Panc1 (cell line): ENCODE measurements at regions not wholly inside any gene's neighbourhood (a gene's known extent, or its start where the extent isn't known, plus 50 kb on each side); places are given as distances from the start of the nearest gene placed in this dataset.

Experiments
- ATAC-seq: fragments of 200-7000 bp; cut with Tn5 transposase; 2 replicates; pipeline ENCODE4 v1.9.1; 2020; ENCODE audit warnings: mild to moderate bottlenecking, moderate library complexity
- BruUV-seq: library from RNA; stranded (reverse); fragments of 400-500 nt; replicated peaks from 2 replicates; lab custom pipeline; 2021; lab: Mats Ljungman, UMichigan
- CTCF ChIA-PET: fragments of 300-600 bp; sonication (Branson Sonifier 250); formaldehyde crosslinking; loops from one replicate; lab custom pipeline; 2022; ENCODE audit warnings: antibody characterized with exemption; lab: Charles Lee
- POLR2A ChIA-PET: fragments of 300-600 bp; sonication (Branson Sonifier 250); formaldehyde crosslinking; loops from one replicate; lab custom pipeline; 2022; ENCODE audit warnings: antibody characterized with exemption; lab: Charles Lee
- DNase-seq: peaks from one replicate; pipeline ENCODE4 v3.0.0-alpha.2; 2010; ENCODE audit warnings: low read depth, low spot score
- H3K27ac ChIP-seq: 2 replicates; pipeline ENCODE4 v1.5.1; 2011; ENCODE audit warnings: mild to moderate bottlenecking, low read length, inconsistent platforms
- H3K27me3 ChIP-seq: fragments of 200-500 bp; sonication (Bioruptor generic); 2 replicates; pipeline ENCODE4 v1.6.0; 2014; ENCODE audit warnings: low read length, inconsistent platforms; ENCODE audit not compliant: control insufficient read depth, insufficient read depth
- H3K36me3 ChIP-seq: fragments of 200-500 bp; sonication (Bioruptor generic); 2 replicates; pipeline ENCODE4 v1.5.1; 2014; ENCODE audit warnings: inconsistent platforms, mild to moderate bottlenecking, low read length, moderate library complexity; ENCODE audit not compliant: control insufficient read depth, insufficient read depth
- H3K4me1 ChIP-seq: 2 replicates; pipeline ENCODE4 v1.5.1; 2011; ENCODE audit warnings: inconsistent platforms, mild to moderate bottlenecking, low read length, moderate library complexity; ENCODE audit not compliant: control insufficient read depth, insufficient read depth
- H3K4me3 ChIP-seq, 2 experiments: 2 replicates each; pipeline ENCODE4 v1.5.1; 2011 to 2012; ENCODE audit warnings: low read depth in 2 of 2, low read length in 2 of 2, mild to moderate bottlenecking in 2 of 2, inconsistent platforms in 1 of 2, moderate library complexity in 1 of 2
- H3K9me3 ChIP-seq: fragments of 200-500 bp; sonication (Bioruptor generic); 2 replicates; pipeline ENCODE4 v1.5.1; 2014; ENCODE audit warnings: low read depth, mild to moderate bottlenecking, inconsistent platforms, low read length, moderate library complexity; ENCODE audit not compliant: control insufficient read depth, insufficient read depth
- POLR2AphosphoS5 ChIP-seq: IDR thresholded peaks from 2 replicates; pipeline ENCODE4 v1.6.1; 2012; ENCODE audit warnings: mild to moderate bottlenecking, low read depth, low read length, moderate library complexity
- SIN3A ChIP-seq: IDR thresholded peaks from 2 replicates; pipeline ENCODE4 v1.6.1; 2012; ENCODE audit warnings: low read depth, mild to moderate bottlenecking, low read length, moderate library complexity, borderline replicate concordance; ENCODE audit not compliant: insufficient read depth
- TCF7L2 ChIP-seq: IDR thresholded peaks from 2 replicates; pipeline ENCODE4 v1.6.1; 2011; ENCODE audit warnings: mild to moderate bottlenecking, low read depth, low read length, inconsistent platforms
- in situ Hi-C: cut with HindIII; loops from 2 replicates; pipeline ENCODE4 v1.10.0; 2016; ENCODE audit warnings: low sequenced_read_pairs, low pct_unique_long_range_greater_than_20kb
- intact Hi-C: fragments of 100-400 bp; cut with micrococcal nuclease; formaldehyde crosslinking; loops from one replicate; pipeline ENCODE4 v1.10.0; 2022; ENCODE audit not compliant: unreplicated experiment
- TF ChIP-seq, protein P1 (sequence below): fragments of 450-650 bp; IDR thresholded peaks from 2 replicates; pipeline ENCODE4 v1.5.1; 2017; ENCODE audit warnings: mild to moderate bottlenecking
- TF ChIP-seq, protein P2 (sequence below), 2 experiments: IDR thresholded peaks; 2 replicates each; pipeline ENCODE4 v1.6.1; 2011 to 2012; ENCODE audit warnings: low read depth in 2 of 2, control low read depth in 1 of 2, low read length in 1 of 2, mild to moderate bottlenecking in 1 of 2, moderate library complexity in 1 of 2; ENCODE audit not compliant: insufficient read depth in 1 of 2

DNA sequence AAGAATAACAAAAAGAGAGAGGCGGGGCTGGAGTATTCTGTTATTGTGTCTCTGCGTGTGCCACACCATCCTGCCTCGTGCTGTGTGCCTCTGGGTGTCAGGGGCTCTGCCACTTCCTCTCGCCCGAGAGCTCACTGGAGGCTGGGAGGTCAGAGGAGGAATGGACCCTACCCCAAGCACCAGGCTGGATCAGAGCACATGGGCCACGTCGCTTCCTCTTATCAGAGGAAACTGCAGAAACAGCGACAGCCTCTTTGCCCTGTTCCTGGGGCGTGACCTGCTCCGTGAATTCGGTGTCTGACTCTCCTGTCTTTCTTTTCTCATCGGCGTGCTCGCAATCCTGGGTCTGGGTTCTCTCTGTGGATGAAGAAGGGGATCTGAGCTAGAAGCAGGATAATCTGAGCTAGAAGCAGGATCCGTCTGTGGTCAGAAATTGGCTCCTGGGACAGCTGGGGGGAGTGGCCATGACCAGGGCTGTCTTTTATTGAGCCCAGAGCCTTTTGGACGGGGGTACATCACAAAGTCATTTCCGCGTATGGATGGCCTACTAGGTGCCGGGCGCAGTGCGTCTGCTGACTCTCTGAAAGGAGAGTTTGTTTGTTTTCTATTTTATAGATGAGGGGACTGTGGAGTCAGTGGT lies 150.3 kb upstream of the COL5A1 start:
- TF ChIP-seq, protein P1, sequence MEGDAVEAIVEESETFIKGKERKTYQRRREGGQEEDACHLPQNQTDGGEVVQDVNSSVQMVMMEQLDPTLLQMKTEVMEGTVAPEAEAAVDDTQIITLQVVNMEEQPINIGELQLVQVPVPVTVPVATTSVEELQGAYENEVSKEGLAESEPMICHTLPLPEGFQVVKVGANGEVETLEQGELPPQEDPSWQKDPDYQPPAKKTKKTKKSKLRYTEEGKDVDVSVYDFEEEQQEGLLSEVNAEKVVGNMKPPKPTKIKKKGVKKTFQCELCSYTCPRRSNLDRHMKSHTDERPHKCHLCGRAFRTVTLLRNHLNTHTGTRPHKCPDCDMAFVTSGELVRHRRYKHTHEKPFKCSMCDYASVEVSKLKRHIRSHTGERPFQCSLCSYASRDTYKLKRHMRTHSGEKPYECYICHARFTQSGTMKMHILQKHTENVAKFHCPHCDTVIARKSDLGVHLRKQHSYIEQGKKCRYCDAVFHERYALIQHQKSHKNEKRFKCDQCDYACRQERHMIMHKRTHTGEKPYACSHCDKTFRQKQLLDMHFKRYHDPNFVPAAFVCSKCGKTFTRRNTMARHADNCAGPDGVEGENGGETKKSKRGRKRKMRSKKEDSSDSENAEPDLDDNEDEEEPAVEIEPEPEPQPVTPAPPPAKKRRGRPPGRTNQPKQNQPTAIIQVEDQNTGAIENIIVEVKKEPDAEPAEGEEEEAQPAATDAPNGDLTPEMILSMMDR, result no peak
- TF ChIP-seq SIN3A (no peak), TCF7L2 (no peak), POLR2AphosphoS5 (no peak)
- TF ChIP-seq, protein P2, sequence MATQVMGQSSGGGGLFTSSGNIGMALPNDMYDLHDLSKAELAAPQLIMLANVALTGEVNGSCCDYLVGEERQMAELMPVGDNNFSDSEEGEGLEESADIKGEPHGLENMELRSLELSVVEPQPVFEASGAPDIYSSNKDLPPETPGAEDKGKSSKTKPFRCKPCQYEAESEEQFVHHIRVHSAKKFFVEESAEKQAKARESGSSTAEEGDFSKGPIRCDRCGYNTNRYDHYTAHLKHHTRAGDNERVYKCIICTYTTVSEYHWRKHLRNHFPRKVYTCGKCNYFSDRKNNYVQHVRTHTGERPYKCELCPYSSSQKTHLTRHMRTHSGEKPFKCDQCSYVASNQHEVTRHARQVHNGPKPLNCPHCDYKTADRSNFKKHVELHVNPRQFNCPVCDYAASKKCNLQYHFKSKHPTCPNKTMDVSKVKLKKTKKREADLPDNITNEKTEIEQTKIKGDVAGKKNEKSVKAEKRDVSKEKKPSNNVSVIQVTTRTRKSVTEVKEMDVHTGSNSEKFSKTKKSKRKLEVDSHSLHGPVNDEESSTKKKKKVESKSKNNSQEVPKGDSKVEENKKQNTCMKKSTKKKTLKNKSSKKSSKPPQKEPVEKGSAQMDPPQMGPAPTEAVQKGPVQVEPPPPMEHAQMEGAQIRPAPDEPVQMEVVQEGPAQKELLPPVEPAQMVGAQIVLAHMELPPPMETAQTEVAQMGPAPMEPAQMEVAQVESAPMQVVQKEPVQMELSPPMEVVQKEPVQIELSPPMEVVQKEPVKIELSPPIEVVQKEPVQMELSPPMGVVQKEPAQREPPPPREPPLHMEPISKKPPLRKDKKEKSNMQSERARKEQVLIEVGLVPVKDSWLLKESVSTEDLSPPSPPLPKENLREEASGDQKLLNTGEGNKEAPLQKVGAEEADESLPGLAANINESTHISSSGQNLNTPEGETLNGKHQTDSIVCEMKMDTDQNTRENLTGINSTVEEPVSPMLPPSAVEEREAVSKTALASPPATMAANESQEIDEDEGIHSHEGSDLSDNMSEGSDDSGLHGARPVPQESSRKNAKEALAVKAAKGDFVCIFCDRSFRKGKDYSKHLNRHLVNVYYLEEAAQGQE (IDR thresholded peaks at IDR 0.05; ENCODE audit: insufficient read depth in 1 of 2, low read depth in 2 of 2, low read length in 1 of 2), result no peak
- Histone ChIP-seq H3K4me1 (no peaks in the 10 kb centered on the region), H3K4me3 (no peak overlapping the region), H3K27me3 (no peaks in the 10 kb centered on the region), H3K36me3 (no peaks in the 10 kb centered on the region), H3K9me3 (no peaks in the 10 kb centered on the region), H3K27ac (no peak overlapping the region)
- intact Hi-C loops, result no loop called here
- ChIA-PET CTCF (no interaction called here), POLR2A (no interaction called here)
- DNase-seq, result no peak
- no peak for ATAC-seq
- no TSS peak for BruUV-seq
- in situ Hi-C loops, result no loop called here

DNA sequence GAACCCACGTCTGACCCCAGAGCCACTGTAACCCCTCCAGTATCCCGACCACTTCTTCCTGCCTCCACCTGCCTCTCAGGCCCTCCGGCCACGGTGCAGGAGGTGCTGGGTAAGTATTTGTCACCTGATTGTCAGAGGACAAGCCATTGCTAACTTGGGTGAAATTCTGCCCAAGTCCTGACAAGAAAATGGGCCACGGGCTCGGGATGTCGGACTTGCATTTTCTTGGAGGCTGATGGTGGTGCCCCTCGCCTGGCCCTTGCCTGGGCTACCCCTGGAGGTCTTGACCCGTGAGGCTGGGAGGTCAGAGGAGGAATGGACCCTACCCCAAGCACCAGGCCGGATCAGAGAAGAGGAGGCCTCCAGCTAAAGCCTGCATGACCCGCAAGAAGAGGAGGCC lies 149.7 kb upstream of the COL5A1 start:
- ATAC-seq (no peak), DNase-seq (no peak)
- Histone ChIP-seq H3K36me3 (no peaks in the 10 kb centered on the region), H3K27ac (no peak overlapping the region), H3K9me3 (no peaks in the 10 kb centered on the region), H3K4me1 (no peaks in the 10 kb centered on the region), H3K4me3 (no peak overlapping the region), H3K27me3 (no peaks in the 10 kb centered on the region)
- TF ChIP-seq TCF7L2, result no peak
- TF ChIP-seq, protein P2 (IDR thresholded peaks at IDR 0.05; ENCODE audit: insufficient read depth in 1 of 2, low read depth in 2 of 2, low read length in 1 of 2), result no peak
- TF ChIP-seq POLR2AphosphoS5, result no peak
- TF ChIP-seq, protein P1, result no peak
- no peak for TF ChIP-seq SIN3A
- BruUV-seq, result no TSS peak
- ChIA-PET POLR2A (no interaction called here), CTCF (no interaction called here)
- intact Hi-C loops (no loop called here), in situ Hi-C loops (no loop called here)
